Activated CD4-positive, alpha-beta T cell treated with anti-CD3 and anti-CD28 coated beads for 36 hours (primary cell): ENCODE measurements at regions not wholly inside any gene's neighbourhood (a gene's known extent, or its start where the extent isn't known, plus 50 kb on each side); places are given as distances from the start of the nearest gene placed in this dataset.
"Not testable (repeated sequence)": the region's sequence is repeated elsewhere in the genome, so short reads cannot be mapped to it uniquely, and the experiment has no call there.

Source experiments
- ATAC-seq: fragments of 200-7000 bp; cut with Tn5 transposase; one replicate; pipeline ENCODE4 v1.10.0; 2021; ENCODE audit warnings: mild to moderate bottlenecking, moderate library complexity
- CTCF ChIA-PET: fragments of 350-600 bp; sonication (Branson Sonifier 250); formaldehyde crosslinking; loops from one replicate; lab custom pipeline; 2021; ENCODE audit warnings: antibody characterized with exemption; lab: Charles Lee
- POLR2A ChIA-PET: fragments of 350-600 bp; sonication (Branson Sonifier 250); formaldehyde crosslinking; loops from one replicate; lab custom pipeline; 2021; ENCODE audit warnings: antibody characterized with exemption, inconsistent platforms; lab: Charles Lee
- DNase-seq: peaks from one replicate; pipeline ENCODE4 v3.0.0-alpha.2; 2020
- H3K27ac Mint-ChIP-seq: one replicate; pipeline ENCODE4 v1.8.0; 2021; ENCODE audit warnings: mixed read lengths
- H3K27me3 Mint-ChIP-seq: one replicate; pipeline ENCODE4 v1.8.0; 2021; ENCODE audit warnings: mixed read lengths
- H3K36me3 Mint-ChIP-seq: one replicate; pipeline ENCODE4 v1.8.0; 2021; ENCODE audit warnings: low read depth, mixed read lengths
- H3K4me1 Mint-ChIP-seq: one replicate; pipeline ENCODE4 v1.8.0; 2021; ENCODE audit warnings: mixed read lengths
- H3K4me3 Mint-ChIP-seq: one replicate; pipeline ENCODE4 v1.8.0; 2021; ENCODE audit warnings: mild to moderate bottlenecking, moderate library complexity, mixed read lengths
- H3K9me3 Mint-ChIP-seq: one replicate; pipeline ENCODE4 v1.8.0; 2021; ENCODE audit warnings: low read depth, mixed read lengths
- intact Hi-C, 2 experiments: fragments of 100-400 bp; cut with DNase I in 1 of 2; cut with micrococcal nuclease in 1 of 2; formaldehyde crosslinking; loops; one replicate each; pipeline versions ENCODE4 v1.14.2 to v1.15.1; 2022 to 2024; cut with DNase I, micrococcal nuclease

- H3K27ac Mint-ChIP-seq = no peak overlapping the region
- no peaks in the 10 kb centered on the region for H3K4me1 Mint-ChIP-seq
- POLR2A ChIA-PET = no interaction called here
Observed at GRCh38 chr5:90093751-90094485, 315.6 kb downstream of the CETN3 start.

GRCh38 chr5:90092734-90093133 lies 316.8 kb downstream of the CETN3 start:
- H3K4me3 Mint-ChIP-seq = no peak overlapping the region
- H3K27ac Mint-ChIP-seq = no peak overlapping the region
- intact Hi-C loops = no loop called here

More at GRCh38 chr5:90093751-90094485, 315.6 kb downstream of the CETN3 start:
- intact Hi-C loops = no loop called here
- CTCF ChIA-PET = no interaction called here
- DNase-seq = no peak
- Mint-ChIP-seq H3K36me3 (no peaks in the 10 kb centered on the region), H3K4me3 (no peak overlapping the region), H3K9me3 (peaks cover 8% of the 10 kb centered on the region), H3K27me3 (no peaks in the 10 kb centered on the region)
- no peak for ATAC-seq

GRCh38 chr5:90084342-90084741 lies 325.2 kb downstream of the CETN3 start:
- peaks cover 13% of the 10 kb centered on the region for H3K9me3 Mint-ChIP-seq
- no peaks in the 10 kb centered on the region for H3K36me3 Mint-ChIP-seq
- no peak overlapping the region for H3K27ac Mint-ChIP-seq
- intact Hi-C loops = no loop called here
- no peak for DNase-seq
- ChIA-PET CTCF (no interaction called here), POLR2A (interaction anchor here (0.5 kb wide), 1 partner anchor 1814 kb away, joined by 3 read pairs; no protein-coding TSS in a partner anchor)
- no peak overlapping the region for H3K4me3 Mint-ChIP-seq
- H3K4me1 Mint-ChIP-seq = no peaks in the 10 kb centered on the region
- ATAC-seq = no peak
- H3K27me3 Mint-ChIP-seq = no peaks in the 10 kb centered on the region

More at GRCh38 chr5:90092734-90093133, 316.8 kb downstream of the CETN3 start:
- ChIA-PET CTCF (no interaction called here), POLR2A (no interaction called here)
- Mint-ChIP-seq H3K36me3 (no peaks in the 10 kb centered on the region), H3K27me3 (no peaks in the 10 kb centered on the region), H3K9me3 (peaks cover 12% of the 10 kb centered on the region), H3K4me1 (no peaks in the 10 kb centered on the region)
- ATAC-seq (no peak), DNase-seq (no peak)

- H3K9me3 Mint-ChIP-seq, CTCF ChIA-PET, H3K4me1 Mint-ChIP-seq, ATAC-seq, H3K36me3 Mint-ChIP-seq, intact Hi-C loops, DNase-seq, H3K27me3 Mint-ChIP-seq, H3K27ac Mint-ChIP-seq, H3K4me3 Mint-ChIP-seq, POLR2A ChIA-PET: not testable (repeated sequence)
Observed at GRCh38 chr5:90073026-90073570, 336.5 kb downstream of the CETN3 start.

GRCh38 chr5:90071656-90072055 lies 337.9 kb downstream of the CETN3 start:
- Mint-ChIP-seq H3K36me3 (no peaks in the 10 kb centered on the region), H3K4me3 (no peak overlapping the region), H3K9me3 (peaks cover 2% of the 10 kb centered on the region), H3K4me1 (no peaks in the 10 kb centered on the region), H3K27ac (no peak overlapping the region), H3K27me3 (no peaks in the 10 kb centered on the region)
- intact Hi-C loops = no loop called here
- no peak for ATAC-seq
- CTCF ChIA-PET = no interaction called here
- no peak for DNase-seq
- POLR2A ChIA-PET = no interaction called here

GRCh38 chr5:90071066-90071465 lies 338.5 kb downstream of the CETN3 start:
- no peaks in the 10 kb centered on the region for H3K36me3 Mint-ChIP-seq
- ChIA-PET CTCF (no interaction called here), POLR2A (no interaction called here)
- no peak overlapping the region for H3K27ac Mint-ChIP-seq
- H3K4me3 Mint-ChIP-seq = no peak overlapping the region
- H3K9me3 Mint-ChIP-seq = peaks cover 4% of the 10 kb centered on the region
- no peak for DNase-seq
- no peaks in the 10 kb centered on the region for H3K4me1 Mint-ChIP-seq
- no peak for ATAC-seq
- no peaks in the 10 kb centered on the region for H3K27me3 Mint-ChIP-seq
- intact Hi-C loops = no loop called here

- ChIA-PET POLR2A (no interaction called here), CTCF (no interaction called here)
- no peak overlapping the region for H3K4me3 Mint-ChIP-seq
- no peak overlapping the region for H3K27ac Mint-ChIP-seq
- peaks cover 2% of the 10 kb centered on the region for H3K9me3 Mint-ChIP-seq
- intact Hi-C loops = no loop called here
- no peak for DNase-seq
- no peaks in the 10 kb centered on the region for H3K4me1 Mint-ChIP-seq
- no peaks in the 10 kb centered on the region for H3K36me3 Mint-ChIP-seq
- no peak for ATAC-seq
- H3K27me3 Mint-ChIP-seq = no peaks in the 10 kb centered on the region
Observed at GRCh38 chr5:90066920-90067319, 342.6 kb downstream of the CETN3 start.

- no peak overlapping the region for H3K4me3 Mint-ChIP-seq
- ATAC-seq (no peak), DNase-seq (no peak)
- no peaks in the 10 kb centered on the region for H3K36me3 Mint-ChIP-seq
- H3K4me1 Mint-ChIP-seq = no peaks in the 10 kb centered on the region
- intact Hi-C loops = no loop called here
- CTCF ChIA-PET = no interaction called here
- H3K9me3 Mint-ChIP-seq = peaks cover 6% of the 10 kb centered on the region
- H3K27ac Mint-ChIP-seq = no peak overlapping the region
- POLR2A ChIA-PET = no interaction called here
- H3K27me3 Mint-ChIP-seq = no peaks in the 10 kb centered on the region
Observed at GRCh38 chr5:90056911-90057705, 352.4 kb downstream of the CETN3 start.

- H3K27me3 Mint-ChIP-seq = no peaks in the 10 kb centered on the region
- no peaks in the 10 kb centered on the region for H3K4me1 Mint-ChIP-seq
- POLR2A ChIA-PET = no interaction called here
- no peaks in the 10 kb centered on the region for H3K36me3 Mint-ChIP-seq
- ATAC-seq (no peak), DNase-seq (no peak)
- H3K4me3 Mint-ChIP-seq = no peak overlapping the region
- intact Hi-C loops = no loop called here
- H3K9me3 Mint-ChIP-seq = peaks cover 2% of the 10 kb centered on the region
- H3K27ac Mint-ChIP-seq = no peak overlapping the region
- CTCF ChIA-PET = no interaction called here
Observed at GRCh38 chr5:90055831-90056328, 353.7 kb downstream of the CETN3 start.

- no peaks in the 10 kb centered on the region for H3K27me3 Mint-ChIP-seq
- DNase-seq = no peak
- no peak overlapping the region for H3K4me3 Mint-ChIP-seq
- no peaks in the 10 kb centered on the region for H3K36me3 Mint-ChIP-seq
- no peaks in the 10 kb centered on the region for H3K4me1 Mint-ChIP-seq
- intact Hi-C loops = no loop called here
- ChIA-PET POLR2A (no interaction called here), CTCF (no interaction called here)
- ATAC-seq = no peak
- H3K9me3 Mint-ChIP-seq = peaks cover 2% of the 10 kb centered on the region
- no peak overlapping the region for H3K27ac Mint-ChIP-seq
Observed at GRCh38 chr5:90054612-90055011, 354.9 kb downstream of the CETN3 start.

GRCh38 chr5:90051756-90052155 lies 357.8 kb downstream of the CETN3 start:
- H3K27me3 Mint-ChIP-seq = no peaks in the 10 kb centered on the region
- H3K36me3 Mint-ChIP-seq = no peaks in the 10 kb centered on the region
- intact Hi-C loops = no loop called here
- peaks cover 4% of the 10 kb centered on the region for H3K9me3 Mint-ChIP-seq
- H3K4me1 Mint-ChIP-seq = no peaks in the 10 kb centered on the region
- H3K27ac Mint-ChIP-seq = no peak overlapping the region
- no peak overlapping the region for H3K4me3 Mint-ChIP-seq
- POLR2A ChIA-PET = no interaction called here
- CTCF ChIA-PET = no interaction called here
- ATAC-seq (no peak), DNase-seq (no peak)

- ChIA-PET CTCF (no interaction called here), POLR2A (no interaction called here)
- no peak overlapping the region for H3K27ac Mint-ChIP-seq
- peaks cover 4% of the 10 kb centered on the region for H3K9me3 Mint-ChIP-seq
- H3K4me3 Mint-ChIP-seq = no peak overlapping the region
- no peaks in the 10 kb centered on the region for H3K36me3 Mint-ChIP-seq
- intact Hi-C loops = no loop called here
- ATAC-seq (no peak), DNase-seq (no peak)
- H3K27me3 Mint-ChIP-seq = no peaks in the 10 kb centered on the region
- no peaks in the 10 kb centered on the region for H3K4me1 Mint-ChIP-seq
Observed at GRCh38 chr5:90050103-90050502, 359.5 kb downstream of the CETN3 start.
